ENCODE measurements at regions not wholly inside any gene's neighbourhood (a gene's known extent, or its start where the extent isn't known, plus 50 kb on each side); places are given as distances from the start of the nearest gene placed in this dataset.

DNA sequence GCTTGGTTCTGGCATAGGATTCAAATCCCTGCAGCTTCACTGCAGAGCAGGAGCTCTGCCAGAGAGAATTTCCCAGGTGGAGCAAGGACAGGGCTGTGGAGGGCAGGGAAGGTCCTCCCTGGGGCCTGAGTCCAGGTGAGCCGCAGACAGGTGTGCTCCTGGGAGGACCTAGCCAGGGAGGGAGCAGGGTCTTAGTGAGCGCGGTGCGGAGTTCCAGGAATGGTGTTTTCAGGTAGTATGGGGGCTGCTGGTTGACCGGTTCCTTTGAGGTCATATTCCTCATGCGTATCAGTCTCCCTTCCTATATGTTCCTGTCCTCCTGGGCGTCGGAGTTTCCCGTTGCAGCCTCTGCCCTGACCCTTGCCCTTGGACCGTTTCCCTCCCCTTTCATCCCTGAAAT lies 813.3 kb downstream of the KCNJ18 start:
- ChIA-PET POLR2A (no interaction called here), CTCF (no interaction called here)
- Mint-ChIP-seq H3K27me3 (no peaks in the 10 kb centered on the region), H3K4me3 (no peak overlapping the region), H3K27ac (no peak overlapping the region), H3K9me3 (peaks cover 7 to 18% (median 15%) of the 10 kb centered on the region in 5 donors), H3K4me1 (no peaks in the 10 kb centered on the region), H3K36me3 (no peaks in the 10 kb centered on the region)
- Histone ChIP-seq H3K36me3 (ENCODE audit: insufficient read depth, low read length) (no peaks in the 10 kb centered on the region), H3K4me1 (ENCODE audit: insufficient read depth, low read length) (no peaks in the 10 kb centered on the region), H3K9me3 (ENCODE audit: low read length) (no peaks in the 10 kb centered on the region), H3K27ac (ENCODE audit: low read depth, low read length) (no peak overlapping the region), H3K4me3 (ENCODE audit: low read length) (no peak overlapping the region), H3K27me3 (ENCODE audit: insufficient read depth, low read length, poor library complexity, severe bottlenecking) (no peaks in the 10 kb centered on the region)
- no peak for DNase-seq

DNA sequence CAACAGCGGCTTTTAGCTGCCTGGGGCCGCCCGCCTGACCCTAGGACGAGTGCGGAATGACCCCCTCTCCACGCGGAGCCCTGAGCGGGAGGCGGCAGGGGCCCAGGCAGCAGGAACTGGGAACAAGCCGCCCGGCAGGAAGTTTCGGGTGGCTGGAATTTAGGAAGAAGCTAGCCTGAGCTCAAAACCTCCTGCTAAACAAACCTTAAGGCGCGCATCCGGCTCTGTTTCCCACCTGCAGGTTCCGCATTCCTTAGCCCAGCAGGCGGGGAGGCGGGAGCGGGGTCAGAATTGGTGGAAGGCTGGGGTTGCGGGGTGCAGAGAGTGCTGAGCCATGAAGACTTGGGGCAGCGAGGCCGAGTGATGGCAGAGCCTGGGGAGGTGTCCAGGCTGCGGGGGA lies 813.9 kb downstream of the KCNJ18 start:
- Histone ChIP-seq H3K27ac (ENCODE audit: low read depth, low read length) (no peak overlapping the region), H3K36me3 (ENCODE audit: insufficient read depth, low read length) (no peaks in the 10 kb centered on the region), H3K4me3 (ENCODE audit: low read length) (no peak overlapping the region), H3K27me3 (ENCODE audit: insufficient read depth, low read length, poor library complexity, severe bottlenecking) (no peaks in the 10 kb centered on the region), H3K4me1 (ENCODE audit: insufficient read depth, low read length) (no peaks in the 10 kb centered on the region), H3K9me3 (ENCODE audit: low read length) (no peaks in the 10 kb centered on the region)
- H3K9me3 Mint-ChIP-seq: peaks cover 6 to 17% (median 15%) of the 10 kb centered on the region in 5 donors
- no peaks in the 10 kb centered on the region for H3K36me3 Mint-ChIP-seq
- ChIA-PET CTCF (no interaction called here), POLR2A (no interaction called here)
- no peak overlapping the region for H3K4me3 Mint-ChIP-seq
- no peaks in the 10 kb centered on the region for H3K27me3 Mint-ChIP-seq
- no peaks in the 10 kb centered on the region for H3K4me1 Mint-ChIP-seq
- H3K27ac Mint-ChIP-seq: no peak overlapping the region
- no peak for DNase-seq

DNA sequence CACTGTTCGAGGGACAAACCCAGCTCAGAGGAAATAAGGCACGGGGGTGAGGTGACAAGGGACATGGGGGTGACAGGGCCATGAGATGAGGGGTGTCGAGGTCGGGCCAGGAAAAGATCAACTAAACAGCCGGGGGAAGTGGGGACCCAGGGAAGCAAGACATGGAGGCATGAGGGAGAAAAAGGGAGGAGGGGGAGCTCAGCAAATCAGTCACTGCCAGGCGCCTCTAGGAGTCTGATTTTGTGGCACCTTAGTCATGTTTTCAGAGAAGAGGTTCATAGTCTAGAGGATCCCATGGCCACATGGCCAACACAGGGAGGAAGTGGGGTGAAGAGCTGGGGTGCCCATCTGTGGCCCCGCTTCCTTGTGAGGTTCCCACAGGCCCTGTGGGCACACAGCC lies 814.5 kb downstream of the KCNJ18 start:
- H3K9me3 Mint-ChIP-seq: peaks cover 0 to 19% (median 12%) of the 10 kb centered on the region in 5 donors
- no peak overlapping the region for H3K4me3 Mint-ChIP-seq
- H3K36me3 ChIP-seq (ENCODE audit: insufficient read depth, low read length): no peaks in the 10 kb centered on the region
- no peaks in the 10 kb centered on the region for H3K9me3 ChIP-seq (ENCODE audit: low read length)
- no peak overlapping the region for H3K27ac Mint-ChIP-seq
- H3K4me1 Mint-ChIP-seq: no peaks in the 10 kb centered on the region
- CTCF ChIA-PET: no interaction called here
- H3K4me3 ChIP-seq (ENCODE audit: low read length): no peak overlapping the region
- H3K4me1 ChIP-seq (ENCODE audit: insufficient read depth, low read length): no peaks in the 10 kb centered on the region
- DNase-seq: no peak
- no peak overlapping the region for H3K27ac ChIP-seq (ENCODE audit: low read depth, low read length)
- no peaks in the 10 kb centered on the region for H3K36me3 Mint-ChIP-seq
- H3K27me3 ChIP-seq (ENCODE audit: insufficient read depth, low read length, poor library complexity, severe bottlenecking): no peaks in the 10 kb centered on the region
- no peaks in the 10 kb centered on the region for H3K27me3 Mint-ChIP-seq
- POLR2A ChIA-PET: no interaction called here

DNA sequence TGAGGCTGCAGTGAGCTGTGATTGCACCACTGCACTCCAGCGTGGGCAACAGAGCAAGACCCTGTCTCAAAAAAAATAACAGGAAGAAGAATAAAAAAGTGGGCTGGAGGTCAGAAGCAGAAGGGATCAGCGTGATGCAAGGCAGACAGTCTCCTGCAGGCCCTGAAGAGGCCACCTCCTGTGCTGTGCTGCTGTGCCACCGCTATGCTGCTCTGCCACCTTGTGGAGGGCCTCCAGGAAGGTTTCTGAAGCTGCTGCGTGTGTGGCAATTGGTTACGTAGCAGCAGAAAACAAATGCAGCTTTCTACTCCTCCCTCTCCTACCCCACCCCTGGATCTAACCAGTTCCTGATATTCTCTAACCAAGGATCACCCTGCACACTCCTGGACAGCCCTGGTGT lies 815.5 kb downstream of the KCNJ18 start:
- Mint-ChIP-seq H3K4me3 (no peak overlapping the region), H3K36me3 (no peaks in the 10 kb centered on the region), H3K9me3 (peaks cover 0 to 19% (median 16%) of the 10 kb centered on the region in 5 donors), H3K27me3 (no peaks in the 10 kb centered on the region), H3K27ac (no peak overlapping the region), H3K4me1 (no peaks in the 10 kb centered on the region)
- H3K4me1 ChIP-seq (ENCODE audit: insufficient read depth, low read length): no peaks in the 10 kb centered on the region
- H3K36me3 ChIP-seq (ENCODE audit: insufficient read depth, low read length): no peaks in the 10 kb centered on the region
- CTCF ChIA-PET: no interaction called here
- H3K4me3 ChIP-seq (ENCODE audit: low read length): no peak overlapping the region
- no peaks in the 10 kb centered on the region for H3K27me3 ChIP-seq (ENCODE audit: insufficient read depth, low read length, poor library complexity, severe bottlenecking)
- no peak for DNase-seq
- H3K9me3 ChIP-seq (ENCODE audit: low read length): no peaks in the 10 kb centered on the region
- no peak overlapping the region for H3K27ac ChIP-seq (ENCODE audit: low read depth, low read length)
- POLR2A ChIA-PET: no interaction called here

DNA sequence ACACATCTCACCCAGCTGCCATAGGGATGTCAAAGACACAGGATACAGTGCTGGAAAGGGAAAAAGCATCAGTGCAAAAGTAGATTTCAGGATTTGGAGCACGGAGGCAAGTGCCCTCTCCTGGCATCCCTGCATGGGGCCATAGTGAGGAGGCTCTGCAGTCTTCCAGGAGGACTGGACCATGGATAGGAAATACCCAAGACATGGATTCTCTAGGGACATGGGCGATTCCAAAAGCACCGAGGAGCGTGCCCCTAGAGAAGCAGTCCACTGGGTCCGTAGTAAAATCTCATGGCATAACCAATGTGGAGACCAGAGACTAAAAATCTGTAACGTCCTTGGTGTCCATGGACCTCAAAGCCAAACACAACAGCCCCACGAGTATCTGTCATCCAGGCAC lies 818.2 kb downstream of the KCNJ18 start:
- Mint-ChIP-seq H3K9me3 (peaks cover 0 to 18% (median 17%) of the 10 kb centered on the region in 5 donors), H3K27ac (no peak overlapping the region), H3K27me3 (no peaks in the 10 kb centered on the region), H3K36me3 (no peaks in the 10 kb centered on the region), H3K4me1 (no peaks in the 10 kb centered on the region), H3K4me3 (no peak overlapping the region)
- no peak overlapping the region for H3K4me3 ChIP-seq (ENCODE audit: low read length)
- ChIA-PET POLR2A (no interaction called here), CTCF (no interaction called here)
- H3K36me3 ChIP-seq (ENCODE audit: insufficient read depth, low read length): no peaks in the 10 kb centered on the region
- no peaks in the 10 kb centered on the region for H3K4me1 ChIP-seq (ENCODE audit: insufficient read depth, low read length)
- H3K9me3 ChIP-seq (ENCODE audit: low read length): no peaks in the 10 kb centered on the region
- H3K27ac ChIP-seq (ENCODE audit: low read depth, low read length): no peak overlapping the region
- no peak for DNase-seq
- no peaks in the 10 kb centered on the region for H3K27me3 ChIP-seq (ENCODE audit: insufficient read depth, low read length, poor library complexity, severe bottlenecking)

DNA sequence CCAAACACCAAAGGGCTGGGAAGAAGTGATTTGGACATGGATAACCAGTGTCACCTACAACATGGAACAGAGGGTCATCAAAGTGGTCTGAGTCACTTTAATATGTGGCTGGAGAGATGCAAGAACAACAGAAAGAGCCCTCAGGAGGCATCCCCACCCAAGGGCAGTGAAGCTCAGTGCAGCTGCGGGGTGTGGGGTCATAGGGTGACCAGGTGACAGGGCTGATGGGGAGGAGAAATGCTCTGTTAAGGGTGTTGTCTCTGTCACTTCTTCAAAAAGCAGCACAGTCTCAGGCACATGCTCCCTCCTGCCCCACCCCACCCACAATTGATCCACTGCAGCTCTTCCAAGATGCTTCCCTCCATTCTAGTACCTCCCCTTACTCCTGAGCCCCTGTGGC lies 819.1 kb downstream of the KCNJ18 start:
- H3K9me3 ChIP-seq (ENCODE audit: low read length): no peaks in the 10 kb centered on the region

DNA sequence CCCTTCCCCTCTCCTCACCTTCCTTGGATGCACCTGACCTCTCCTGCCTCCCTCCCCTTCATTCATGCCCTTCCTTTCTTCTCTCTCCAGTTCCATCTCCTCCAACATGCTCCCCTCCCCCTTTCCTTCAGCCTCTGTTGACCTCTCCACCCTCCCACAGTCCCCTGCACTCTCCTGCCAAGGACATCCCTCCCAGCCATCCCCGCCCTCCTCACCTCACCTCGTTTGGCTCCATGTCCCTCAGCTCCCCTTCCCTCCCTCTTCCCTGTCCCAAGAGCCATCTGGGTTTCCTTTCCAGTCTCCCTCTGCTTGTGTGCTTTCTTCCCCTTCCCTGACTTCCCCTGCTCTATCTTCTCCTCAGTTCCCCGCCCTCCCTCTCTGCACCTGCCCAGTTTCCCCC lies 819.7 kb downstream of the KCNJ18 start:
- ChIA-PET CTCF (no interaction called here), POLR2A (no interaction called here)
- Histone ChIP-seq H3K4me1 (ENCODE audit: insufficient read depth, low read length) (no peaks in the 10 kb centered on the region), H3K27me3 (ENCODE audit: insufficient read depth, low read length, poor library complexity, severe bottlenecking) (no peaks in the 10 kb centered on the region), H3K9me3 (ENCODE audit: low read length) (no peaks in the 10 kb centered on the region), H3K4me3 (ENCODE audit: low read length) (no peak overlapping the region), H3K36me3 (ENCODE audit: insufficient read depth, low read length) (no peaks in the 10 kb centered on the region), H3K27ac (ENCODE audit: low read depth, low read length) (no peak overlapping the region)
- no peak for DNase-seq
- Mint-ChIP-seq H3K4me1 (no peaks in the 10 kb centered on the region), H3K27ac (no peak overlapping the region), H3K4me3 (no peak overlapping the region), H3K27me3 (peaks cover 0 to 3% of the 10 kb centered on the region in 2 donors), H3K9me3 (peaks cover 0 to 21% (median 17%) of the 10 kb centered on the region in 5 donors), H3K36me3 (no peaks in the 10 kb centered on the region)

More for the DNA sequence above, 819.1 kb downstream of the KCNJ18 start:
- POLR2A ChIA-PET: no interaction called here
- CTCF ChIA-PET: no interaction called here
- H3K27me3 Mint-ChIP-seq: peaks cover 0 to 2% of the 10 kb centered on the region in 2 donors
- H3K36me3 Mint-ChIP-seq: no peaks in the 10 kb centered on the region
- Histone ChIP-seq H3K4me3 (ENCODE audit: low read length) (no peak overlapping the region), H3K4me1 (ENCODE audit: insufficient read depth, low read length) (no peaks in the 10 kb centered on the region), H3K27me3 (ENCODE audit: insufficient read depth, low read length, poor library complexity, severe bottlenecking) (no peaks in the 10 kb centered on the region), H3K36me3 (ENCODE audit: insufficient read depth, low read length) (no peaks in the 10 kb centered on the region), H3K27ac (ENCODE audit: low read depth, low read length) (no peak overlapping the region)
- H3K4me3 Mint-ChIP-seq: no peak overlapping the region
- no peak for DNase-seq
- H3K4me1 Mint-ChIP-seq: no peaks in the 10 kb centered on the region
- H3K9me3 Mint-ChIP-seq: peaks cover 0 to 21% (median 17%) of the 10 kb centered on the region in 5 donors
- no peak overlapping the region for H3K27ac Mint-ChIP-seq

DNA sequence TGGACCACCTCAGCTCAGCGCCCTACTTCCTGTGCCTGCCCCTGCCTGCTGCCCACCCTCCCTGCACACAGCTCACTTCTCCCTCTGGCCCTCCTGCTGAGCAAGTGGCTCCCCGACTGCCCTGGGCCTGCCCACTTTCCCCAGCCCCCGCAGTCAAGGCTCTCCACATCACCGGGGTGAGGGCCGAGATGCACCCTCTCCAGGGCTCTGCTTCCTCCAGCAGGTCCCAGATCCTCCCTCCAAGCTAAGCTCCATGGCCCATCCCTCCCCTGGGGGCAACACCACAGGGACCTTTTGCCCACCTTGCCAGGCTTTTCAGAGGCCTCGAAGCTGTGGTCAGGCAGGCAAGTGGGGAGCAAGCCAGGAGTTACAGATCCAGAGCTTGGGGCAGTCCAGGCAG lies 820.2 kb downstream of the KCNJ18 start:
- Mint-ChIP-seq H3K27ac (no peak overlapping the region), H3K4me1 (no peaks in the 10 kb centered on the region), H3K9me3 (peaks cover 0 to 22% (median 17%) of the 10 kb centered on the region in 5 donors), H3K4me3 (no peak overlapping the region), H3K27me3 (peaks cover 0 to 3% of the 10 kb centered on the region in 2 donors), H3K36me3 (no peaks in the 10 kb centered on the region)
- no peaks in the 10 kb centered on the region for H3K9me3 ChIP-seq (ENCODE audit: low read length)
- H3K4me3 ChIP-seq (ENCODE audit: low read length): no peak overlapping the region
- ChIA-PET CTCF (no interaction called here), POLR2A (no interaction called here)
- DNase-seq: no peak
- H3K4me1 ChIP-seq (ENCODE audit: insufficient read depth, low read length): no peaks in the 10 kb centered on the region
- H3K27ac ChIP-seq (ENCODE audit: low read depth, low read length): no peak overlapping the region
- no peaks in the 10 kb centered on the region for H3K36me3 ChIP-seq (ENCODE audit: insufficient read depth, low read length)
- H3K27me3 ChIP-seq (ENCODE audit: insufficient read depth, low read length, poor library complexity, severe bottlenecking): no peaks in the 10 kb centered on the region

DNA sequence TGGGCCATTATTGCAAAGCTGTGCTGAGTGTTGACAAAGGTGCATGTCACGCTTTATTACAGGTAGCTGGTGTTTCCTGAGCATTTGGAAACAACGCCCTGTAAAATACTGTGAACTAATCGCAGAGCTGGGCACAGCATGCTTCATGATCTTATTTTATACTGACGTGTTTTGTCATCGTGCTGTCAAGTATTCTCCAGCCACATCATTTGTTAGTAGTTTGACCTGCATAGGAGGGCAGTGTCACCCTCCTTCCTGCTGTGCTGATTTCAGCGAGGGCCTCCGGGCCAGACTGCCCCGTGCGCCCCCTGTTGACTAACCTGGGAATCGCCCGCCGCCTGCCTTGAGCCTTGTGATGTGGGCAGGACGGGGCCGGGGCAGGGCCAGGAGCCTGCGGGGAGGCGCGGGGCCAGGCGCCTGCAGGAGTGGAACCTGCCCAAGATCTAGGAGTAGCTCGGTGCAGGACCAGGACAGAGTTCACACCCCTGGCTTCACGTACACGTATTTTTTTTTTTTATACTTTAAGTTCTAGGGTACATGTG lies 820.7 kb downstream of the KCNJ18 start:
- CTCF ChIA-PET: no interaction called here
- Histone ChIP-seq H3K4me1 (ENCODE audit: insufficient read depth, low read length) (no peaks in the 10 kb centered on the region), H3K9me3 (ENCODE audit: low read length) (no peaks in the 10 kb centered on the region), H3K27me3 (ENCODE audit: insufficient read depth, low read length, poor library complexity, severe bottlenecking) (no peaks in the 10 kb centered on the region), H3K27ac (ENCODE audit: low read depth, low read length) (no peak overlapping the region), H3K36me3 (ENCODE audit: insufficient read depth, low read length) (no peaks in the 10 kb centered on the region), H3K4me3 (ENCODE audit: low read length) (no peak overlapping the region)
- Mint-ChIP-seq H3K9me3 (peaks cover 0 to 22% (median 17%) of the 10 kb centered on the region in 5 donors), H3K4me3 (no peak overlapping the region), H3K36me3 (no peaks in the 10 kb centered on the region), H3K4me1 (no peaks in the 10 kb centered on the region), H3K27me3 (peaks cover 0 to 3% of the 10 kb centered on the region in 2 donors), H3K27ac (no peak overlapping the region)
- no peak for DNase-seq
- POLR2A ChIA-PET: no interaction called here

All from CD8-positive, alpha-beta memory T cell (primary cell).